Activated naive CD4-positive, alpha-beta T cell treated with anti-CD3 and anti-CD28 coated beads, Interleukin-2, amount 10 ng/mL, durations not matched to agents 7 days and 5 days (primary cell): ENCODE measurements at regions not wholly inside any gene's neighbourhood (a gene's known extent, or its start where the extent isn't known, plus 50 kb on each side); places are given as distances from the start of the nearest gene placed in this dataset.
"Not testable (repeated sequence)": the region's sequence is repeated elsewhere in the genome, so short reads cannot be mapped to it uniquely, and the experiment has no call there.

ENCODE experiments used
- CTCF ChIA-PET: fragments of 350-600 bp; sonication (Branson Sonifier 250); formaldehyde crosslinking; loops from one replicate; lab custom pipeline; 2021; ENCODE audit warnings: antibody characterized with exemption; lab: Charles Lee
- DNase-seq: peaks from one replicate; pipeline ENCODE4 v3.0.0-alpha.2; 2020
- H3K27ac Mint-ChIP-seq: one replicate; pipeline ENCODE4 v1.8.0; 2021; ENCODE audit warnings: mild to moderate bottlenecking, moderate library complexity, mixed read lengths
- H3K27me3 Mint-ChIP-seq: one replicate; pipeline ENCODE4 v1.8.0; 2021; ENCODE audit warnings: mild to moderate bottlenecking, mixed read lengths
- H3K36me3 Mint-ChIP-seq: one replicate; pipeline ENCODE4 v1.8.0; 2021; ENCODE audit warnings: mixed read lengths
- H3K4me1 Mint-ChIP-seq: one replicate; pipeline ENCODE4 v1.8.0; 2021; ENCODE audit warnings: mixed read lengths
- H3K4me3 Mint-ChIP-seq: one replicate; pipeline ENCODE4 v1.8.0; 2021; ENCODE audit warnings: mild to moderate bottlenecking, moderate library complexity, mixed read lengths
- H3K9me3 Mint-ChIP-seq: one replicate; pipeline ENCODE4 v1.8.0; 2021; ENCODE audit warnings: mixed read lengths

DNA sequence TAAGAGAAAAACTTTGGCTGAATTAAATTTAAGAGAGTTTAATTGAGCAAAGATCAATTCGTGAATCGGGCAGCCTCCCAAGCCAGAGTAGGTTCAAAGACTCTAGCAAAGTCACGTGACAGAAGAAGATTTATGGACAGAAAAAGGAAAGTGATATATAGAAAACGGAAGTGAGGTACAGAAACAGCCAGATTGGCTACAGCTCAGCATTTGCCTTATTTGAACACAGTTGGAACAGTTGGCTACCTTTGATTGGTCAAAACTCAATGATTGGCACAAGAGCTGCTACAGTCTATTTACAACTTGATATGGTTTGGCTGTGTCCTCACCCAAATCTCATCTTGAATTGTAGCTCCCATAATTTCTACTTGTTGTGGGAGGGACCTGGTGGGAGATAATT, 102.6 kb downstream of the PLG start:
- Mint-ChIP-seq H3K4me3 (no peak overlapping the region), H3K36me3 (no peaks in the 10 kb centered on the region), H3K9me3 (no peaks in the 10 kb centered on the region), H3K27me3 (no peaks in the 10 kb centered on the region), H3K27ac (no peak overlapping the region), H3K4me1 (no peaks in the 10 kb centered on the region)
- CTCF ChIA-PET: no interaction called here
- DNase-seq: no peak

DNA sequence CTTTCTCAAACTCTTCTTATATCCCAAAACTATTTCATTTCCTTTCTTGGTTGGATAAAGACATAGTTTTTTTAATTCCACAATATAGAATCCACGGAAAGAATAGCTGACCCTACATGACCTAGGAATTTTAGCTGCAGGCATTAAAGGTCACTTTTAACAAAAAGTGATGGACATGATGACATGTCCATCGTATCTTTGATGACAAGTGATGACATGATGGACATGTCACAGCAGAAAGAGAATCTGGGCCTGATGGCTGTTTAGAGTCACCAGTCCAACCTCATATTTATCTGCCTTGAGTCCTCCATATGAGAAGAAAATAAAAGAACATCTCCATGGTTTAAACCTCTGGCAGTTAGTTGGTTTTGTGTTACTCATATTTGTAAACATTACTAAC, 106.2 kb downstream of the PLG start:
- Mint-ChIP-seq H3K27ac (no peak overlapping the region), H3K36me3 (no peaks in the 10 kb centered on the region), H3K9me3 (no peaks in the 10 kb centered on the region), H3K4me1 (no peaks in the 10 kb centered on the region), H3K27me3 (no peaks in the 10 kb centered on the region), H3K4me3 (no peak overlapping the region)
- DNase-seq: no peak
- CTCF ChIA-PET: no interaction called here

DNA sequence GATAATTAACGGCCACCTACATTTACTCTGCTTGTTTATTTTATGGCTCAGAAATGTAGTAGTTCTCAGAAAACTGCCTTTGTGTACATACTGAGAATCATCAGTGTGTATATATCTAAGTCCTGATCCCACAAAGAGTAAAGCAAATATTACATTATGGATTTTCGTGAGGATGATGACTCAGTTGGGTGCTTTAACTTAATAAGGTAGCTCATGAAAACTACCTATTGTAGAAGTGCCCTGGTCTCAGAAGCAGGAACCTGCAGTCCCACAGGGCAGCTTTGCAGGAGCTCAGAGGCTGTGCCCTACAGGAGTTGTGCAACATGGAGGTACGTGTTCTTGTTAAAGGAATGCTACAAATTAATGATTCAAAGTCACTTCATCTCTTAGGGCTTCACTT, 108.2 kb downstream of the PLG start:
- CTCF ChIA-PET: no interaction called here
- Mint-ChIP-seq H3K27me3 (no peaks in the 10 kb centered on the region), H3K27ac (no peak overlapping the region), H3K36me3 (no peaks in the 10 kb centered on the region), H3K9me3 (no peaks in the 10 kb centered on the region), H3K4me3 (no peak overlapping the region), H3K4me1 (no peaks in the 10 kb centered on the region)
- DNase-seq: no peak

DNA sequence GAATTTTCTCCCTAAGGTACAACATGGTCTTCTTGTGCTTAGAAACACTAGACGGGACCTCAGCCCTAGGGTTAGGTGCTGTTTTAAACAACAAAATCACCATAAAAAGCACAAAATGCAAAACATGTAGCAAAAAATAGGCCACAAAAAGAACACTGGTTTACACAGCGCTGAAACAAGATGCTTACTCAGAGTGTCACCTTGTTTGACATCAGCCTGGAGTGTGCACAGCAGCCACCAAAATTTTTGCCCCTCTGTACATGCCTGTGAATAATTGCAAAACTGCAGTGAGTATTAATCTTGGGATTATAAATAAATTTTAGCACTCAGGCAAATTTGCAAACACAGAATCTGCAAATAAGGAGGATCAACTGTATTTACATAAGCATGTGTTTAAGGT, 110.1 kb downstream of the PLG start:
- CTCF ChIA-PET: no interaction called here
- Mint-ChIP-seq H3K4me1 (no peaks in the 10 kb centered on the region), H3K4me3 (no peak overlapping the region), H3K27ac (no peak overlapping the region), H3K36me3 (no peaks in the 10 kb centered on the region), H3K27me3 (no peaks in the 10 kb centered on the region), H3K9me3 (no peaks in the 10 kb centered on the region)
- DNase-seq: no peak

DNA sequence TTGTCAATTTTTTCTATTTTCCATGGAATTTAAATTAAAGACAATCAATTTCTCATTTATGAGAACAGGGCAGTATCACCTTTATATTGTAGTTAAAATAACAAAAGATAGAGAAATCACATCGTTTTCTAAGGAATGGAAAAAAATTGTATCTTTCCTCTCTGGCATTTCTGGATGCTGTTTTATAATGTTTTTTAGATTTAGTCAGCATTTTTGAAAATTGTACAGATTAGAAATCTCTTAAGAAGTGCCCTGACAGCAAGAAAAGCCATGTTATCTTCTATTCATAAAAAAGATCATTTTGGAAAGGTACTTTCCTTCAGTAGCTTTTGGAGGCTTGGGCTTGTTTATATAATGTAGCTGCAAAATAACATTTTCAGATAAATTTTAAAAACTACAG, 116.9 kb downstream of the PLG start:
- H3K27me3 Mint-ChIP-seq: no peaks in the 10 kb centered on the region
- no peaks in the 10 kb centered on the region for H3K4me1 Mint-ChIP-seq
- no peak for DNase-seq
- CTCF ChIA-PET: no interaction called here
- H3K9me3 Mint-ChIP-seq: peaks cover 2% of the 10 kb centered on the region
- no peaks in the 10 kb centered on the region for H3K36me3 Mint-ChIP-seq
- H3K4me3 Mint-ChIP-seq: no peak overlapping the region
- no peak overlapping the region for H3K27ac Mint-ChIP-seq

DNA sequence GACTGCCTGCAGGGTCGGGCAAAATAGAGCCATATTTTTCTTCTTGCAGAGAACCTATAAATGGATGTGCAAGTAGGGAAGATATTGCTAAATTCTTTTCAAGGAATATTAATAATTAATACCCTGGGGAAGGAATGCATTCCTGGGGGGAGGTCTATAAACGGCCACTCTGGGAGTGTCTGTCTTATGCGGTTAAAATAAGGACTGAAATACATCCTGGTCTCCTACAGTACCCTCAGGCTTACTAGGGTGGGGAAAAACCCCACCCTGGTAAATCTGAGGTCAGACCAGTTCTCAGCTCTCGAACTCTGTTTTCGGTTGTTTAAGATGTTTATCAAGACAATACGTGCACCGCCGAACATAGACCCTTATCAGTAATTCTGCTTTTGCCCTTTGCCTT, 118.6 kb downstream of the PLG start:
- H3K27ac Mint-ChIP-seq, H3K27me3 Mint-ChIP-seq, H3K36me3 Mint-ChIP-seq, H3K4me1 Mint-ChIP-seq, DNase-seq, CTCF ChIA-PET, H3K4me3 Mint-ChIP-seq, H3K9me3 Mint-ChIP-seq: not testable (repeated sequence)

DNA sequence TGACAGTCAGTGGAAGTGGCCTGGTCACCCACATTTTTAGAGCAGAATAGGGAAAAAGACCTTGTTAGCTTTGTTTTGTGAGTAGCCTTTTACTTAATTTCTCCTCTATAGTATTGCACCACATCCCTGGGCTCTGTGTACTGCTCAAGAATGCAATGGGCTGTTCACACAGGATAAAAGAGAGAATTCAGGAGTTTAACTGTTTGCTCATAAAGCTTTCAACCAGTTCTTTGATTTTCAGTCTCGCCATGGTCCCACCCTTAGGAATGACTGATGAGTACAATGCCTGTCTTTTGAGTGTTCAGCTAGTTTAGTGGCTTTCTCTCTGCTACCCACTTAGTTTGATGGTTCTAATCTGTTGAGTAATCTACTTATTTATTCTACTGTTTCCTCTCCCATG, 129.7 kb downstream of the PLG start:
- Mint-ChIP-seq H3K36me3 (no peaks in the 10 kb centered on the region), H3K4me1 (no peaks in the 10 kb centered on the region), H3K27me3 (no peaks in the 10 kb centered on the region), H3K9me3 (no peaks in the 10 kb centered on the region), H3K4me3 (no peak overlapping the region), H3K27ac (no peak overlapping the region)
- CTCF ChIA-PET: no interaction called here
- no peak for DNase-seq

DNA sequence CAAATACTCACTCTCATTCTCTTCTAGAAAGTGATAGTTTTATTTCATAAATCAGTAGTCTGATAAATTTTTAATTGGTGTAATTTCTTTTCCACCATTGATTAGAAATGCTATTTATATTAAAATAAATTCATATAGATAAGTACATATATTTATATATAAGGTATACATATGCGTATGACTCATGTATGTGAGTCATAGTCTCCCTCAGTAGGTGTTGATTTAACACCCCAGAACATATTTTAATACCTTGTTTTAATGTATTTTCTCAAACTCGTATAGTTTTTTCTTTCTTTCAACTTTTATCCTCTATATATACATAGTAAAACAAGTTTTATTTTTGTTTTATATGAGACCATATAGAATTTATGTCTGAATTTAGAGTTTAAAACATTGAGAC, 130.4 kb downstream of the PLG start:
- H3K4me1 Mint-ChIP-seq: no peaks in the 10 kb centered on the region
- no peak overlapping the region for H3K4me3 Mint-ChIP-seq
- no peaks in the 10 kb centered on the region for H3K27me3 Mint-ChIP-seq
- CTCF ChIA-PET: no interaction called here
- no peak overlapping the region for H3K27ac Mint-ChIP-seq
- no peaks in the 10 kb centered on the region for H3K9me3 Mint-ChIP-seq
- H3K36me3 Mint-ChIP-seq: no peaks in the 10 kb centered on the region
- DNase-seq: no peak

DNA sequence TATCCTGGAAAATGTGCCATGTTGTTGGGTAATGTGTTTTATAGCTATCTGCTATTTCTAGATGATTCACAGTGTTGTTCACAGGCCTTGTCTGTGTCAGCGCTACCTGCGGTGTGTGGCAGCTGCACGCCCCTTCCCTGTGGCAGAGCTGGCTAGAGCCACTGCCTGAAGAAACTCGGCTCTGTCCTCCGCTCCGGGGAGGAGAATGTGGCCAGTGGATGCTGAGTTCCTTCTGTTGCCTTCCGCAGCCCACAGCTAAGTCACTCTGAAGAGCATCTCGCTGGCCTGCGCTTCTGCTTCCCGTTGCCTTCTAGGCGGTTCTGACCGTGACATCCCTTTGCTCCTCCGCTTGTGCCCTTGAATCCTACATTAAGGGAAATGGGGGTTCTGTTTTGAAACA, 135.1 kb downstream of the PLG start:
- DNase-seq: no peak
- no peaks in the 10 kb centered on the region for H3K4me1 Mint-ChIP-seq
- H3K36me3 Mint-ChIP-seq: no peaks in the 10 kb centered on the region
- no peaks in the 10 kb centered on the region for H3K27me3 Mint-ChIP-seq
- H3K4me3 Mint-ChIP-seq: no peak overlapping the region
- H3K9me3 Mint-ChIP-seq: no peaks in the 10 kb centered on the region
- CTCF ChIA-PET: no interaction called here
- no peak overlapping the region for H3K27ac Mint-ChIP-seq

DNA sequence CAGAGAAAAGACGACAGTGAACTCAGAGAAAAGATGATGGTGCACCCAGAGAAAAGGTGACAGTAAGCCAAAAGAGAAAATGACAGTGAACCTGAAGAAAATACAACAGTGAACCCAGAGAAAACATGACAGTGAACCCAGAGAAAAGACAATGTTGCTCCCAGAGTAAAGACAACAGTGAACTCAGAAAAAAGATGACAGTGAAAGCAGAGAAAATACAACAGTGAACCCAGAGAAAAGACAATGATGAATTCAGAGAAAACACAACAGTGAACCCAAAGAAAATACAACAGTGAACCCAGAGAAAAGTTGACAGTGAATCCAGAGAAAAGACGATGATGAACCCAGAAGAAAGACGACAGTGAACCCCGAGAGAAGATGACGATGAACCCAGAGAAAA, 140.5 kb upstream of the MAP3K4 start:
- H3K4me1 Mint-ChIP-seq: no peaks in the 10 kb centered on the region
- CTCF ChIA-PET: no interaction called here
- no peak overlapping the region for H3K27ac Mint-ChIP-seq
- DNase-seq: no peak
- H3K4me3 Mint-ChIP-seq: no peak overlapping the region
- no peaks in the 10 kb centered on the region for H3K36me3 Mint-ChIP-seq
- H3K27me3 Mint-ChIP-seq: no peaks in the 10 kb centered on the region
- H3K9me3 Mint-ChIP-seq: no peaks in the 10 kb centered on the region

DNA sequence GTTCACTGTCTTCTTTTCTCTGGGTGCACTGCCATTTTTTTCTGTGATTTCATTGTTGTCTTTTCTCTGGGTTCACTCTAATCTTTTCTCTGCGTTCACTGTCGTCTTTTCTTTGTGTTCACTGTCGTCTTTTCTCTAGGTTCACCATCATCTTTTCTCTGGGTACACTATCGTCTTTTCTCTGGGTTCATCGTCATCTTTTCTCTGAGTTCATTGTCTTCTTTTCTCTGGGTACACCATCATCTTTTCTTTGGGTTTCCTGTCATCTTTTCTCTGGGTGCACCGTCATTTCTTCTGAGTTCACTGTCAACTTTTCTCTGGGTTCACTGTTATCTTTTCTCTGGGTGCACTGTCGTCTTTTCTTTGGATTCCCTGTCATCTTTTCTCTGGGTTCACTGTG, 137.6 kb upstream of the MAP3K4 start:
- no peaks in the 10 kb centered on the region for H3K4me1 Mint-ChIP-seq
- CTCF ChIA-PET: no interaction called here
- no peaks in the 10 kb centered on the region for H3K9me3 Mint-ChIP-seq
- no peaks in the 10 kb centered on the region for H3K27me3 Mint-ChIP-seq
- H3K36me3 Mint-ChIP-seq: no peaks in the 10 kb centered on the region
- H3K4me3 Mint-ChIP-seq: no peak overlapping the region
- H3K27ac Mint-ChIP-seq: no peak overlapping the region
- DNase-seq: no peak

DNA sequence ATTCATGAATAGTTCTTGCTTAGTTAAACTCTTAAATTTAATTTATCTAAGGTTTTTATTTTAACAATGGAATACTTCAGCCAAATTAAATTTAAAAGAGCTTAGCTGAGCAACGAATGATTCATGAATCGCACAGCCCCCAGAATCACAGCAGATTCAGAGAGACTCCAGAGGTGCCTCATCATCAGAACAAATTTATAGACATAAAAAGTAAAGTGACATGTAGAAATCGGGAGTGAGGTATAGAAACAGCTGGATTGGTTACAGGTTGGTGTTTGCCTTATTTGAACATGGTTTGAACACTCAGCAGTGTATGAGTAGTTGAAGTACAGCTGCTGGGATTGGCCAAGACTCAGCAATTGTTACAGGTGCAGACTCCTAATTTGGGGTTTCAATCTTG, 132.7 kb upstream of the MAP3K4 start:
- H3K27me3 Mint-ChIP-seq: no peaks in the 10 kb centered on the region
- H3K9me3 Mint-ChIP-seq: no peaks in the 10 kb centered on the region
- CTCF ChIA-PET: no interaction called here
- H3K4me3 Mint-ChIP-seq: no peak overlapping the region
- no peaks in the 10 kb centered on the region for H3K4me1 Mint-ChIP-seq
- no peaks in the 10 kb centered on the region for H3K36me3 Mint-ChIP-seq
- DNase-seq: no peak
- no peak overlapping the region for H3K27ac Mint-ChIP-seq

DNA sequence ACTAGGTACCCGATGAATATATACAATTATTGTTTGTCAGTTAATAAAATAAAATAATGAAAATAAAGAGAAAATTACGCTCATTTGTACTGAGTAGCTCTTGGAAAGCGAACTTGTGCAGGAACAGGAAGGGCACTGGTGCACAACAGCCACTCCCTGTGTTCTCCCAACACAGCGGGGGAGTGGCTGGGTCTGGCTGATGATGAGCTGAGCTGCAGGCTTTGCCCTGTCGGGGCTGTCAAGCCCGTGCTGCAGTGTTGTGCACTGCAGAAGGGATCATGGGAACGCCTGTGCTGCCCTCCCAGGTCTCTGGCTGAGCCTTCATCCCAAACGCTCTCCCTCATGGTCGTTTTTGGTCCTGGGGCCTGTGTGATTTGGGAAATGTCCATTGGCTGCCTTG, 131.7 kb upstream of the MAP3K4 start:
- DNase-seq: no peak
- Mint-ChIP-seq H3K36me3 (no peaks in the 10 kb centered on the region), H3K27ac (no peak overlapping the region), H3K9me3 (no peaks in the 10 kb centered on the region), H3K4me1 (no peaks in the 10 kb centered on the region), H3K27me3 (no peaks in the 10 kb centered on the region), H3K4me3 (no peak overlapping the region)
- CTCF ChIA-PET: no interaction called here

DNA sequence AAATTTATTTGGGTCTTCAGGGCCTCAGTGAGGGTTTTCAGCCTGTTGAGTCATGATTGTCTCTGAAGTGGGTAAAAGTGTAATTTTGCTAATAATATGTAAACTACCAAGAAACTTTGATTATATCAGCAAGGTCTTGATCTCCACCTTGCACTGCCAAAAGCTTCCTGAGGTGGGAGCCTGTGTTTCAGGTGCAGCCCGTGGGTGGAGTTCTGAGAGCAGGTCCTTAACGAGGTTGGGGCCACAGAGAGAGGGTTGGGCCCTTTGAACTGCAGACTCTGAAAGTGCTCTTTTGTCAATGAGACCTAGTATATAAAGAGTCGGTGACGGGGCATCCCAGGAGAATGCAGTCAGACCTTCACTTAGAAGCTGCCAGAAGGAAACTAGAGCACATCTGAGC, 129.7 kb upstream of the MAP3K4 start:
- CTCF ChIA-PET: no interaction called here
- peaks cover 3% of the 10 kb centered on the region for H3K9me3 Mint-ChIP-seq
- no peak overlapping the region for H3K27ac Mint-ChIP-seq
- H3K36me3 Mint-ChIP-seq: no peaks in the 10 kb centered on the region
- H3K4me3 Mint-ChIP-seq: no peak overlapping the region
- no peaks in the 10 kb centered on the region for H3K4me1 Mint-ChIP-seq
- DNase-seq: no peak
- no peaks in the 10 kb centered on the region for H3K27me3 Mint-ChIP-seq

DNA sequence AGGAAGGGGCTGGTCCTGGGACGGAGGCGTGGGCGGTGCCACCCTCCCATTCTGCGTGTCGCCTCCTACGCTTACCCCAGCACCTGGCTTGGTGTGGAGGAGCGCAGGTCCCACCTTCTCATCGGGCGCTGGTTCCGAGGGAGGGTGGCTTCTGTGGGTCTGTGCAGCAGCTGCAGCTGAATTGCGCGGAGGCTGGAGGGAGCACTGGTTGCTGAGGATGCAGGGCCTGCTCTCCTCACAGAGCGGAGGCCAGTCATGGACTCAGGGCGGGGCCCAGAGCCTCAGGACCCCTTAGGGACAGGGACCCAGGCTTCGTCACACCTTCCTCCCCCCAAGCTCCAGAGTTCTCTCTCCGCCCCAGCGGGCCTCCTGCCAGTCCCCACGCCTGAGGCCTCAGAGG, 127.8 kb upstream of the MAP3K4 start:
- no peaks in the 10 kb centered on the region for H3K36me3 Mint-ChIP-seq
- H3K4me3 Mint-ChIP-seq: no peak overlapping the region
- DNase-seq: no peak
- no peaks in the 10 kb centered on the region for H3K4me1 Mint-ChIP-seq
- peaks cover 4% of the 10 kb centered on the region for H3K9me3 Mint-ChIP-seq
- no peaks in the 10 kb centered on the region for H3K27me3 Mint-ChIP-seq
- H3K27ac Mint-ChIP-seq: no peak overlapping the region
- CTCF ChIA-PET: no interaction called here

DNA sequence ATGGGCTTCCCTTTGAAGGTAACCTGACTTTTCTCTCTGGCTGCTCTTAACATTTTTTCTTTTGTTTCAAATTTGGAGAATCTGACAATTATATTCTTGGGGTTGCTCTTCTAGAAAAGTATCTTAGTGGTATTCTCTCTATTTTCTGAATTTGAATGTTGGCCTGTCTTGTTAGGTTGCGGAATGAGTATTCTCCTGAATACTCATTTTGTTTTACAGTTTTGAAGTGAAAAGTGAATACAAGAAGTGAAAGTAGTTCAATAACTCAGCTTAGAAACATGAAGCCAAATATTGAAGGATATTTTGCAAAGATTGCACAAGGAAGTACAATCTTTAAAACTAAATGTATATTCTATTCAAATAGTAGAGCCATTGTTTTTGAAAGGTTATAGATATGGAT, 120.2 kb upstream of the MAP3K4 start:
- CTCF ChIA-PET: no interaction called here
- Mint-ChIP-seq H3K27me3 (no peaks in the 10 kb centered on the region), H3K4me3 (no peak overlapping the region), H3K4me1 (no peaks in the 10 kb centered on the region), H3K36me3 (no peaks in the 10 kb centered on the region), H3K27ac (no peak overlapping the region), H3K9me3 (peaks cover 2% of the 10 kb centered on the region)
- no peak for DNase-seq
